WTC11 (cell line): ENCODE measurements at regions not wholly inside any gene's neighbourhood (a gene's known extent, or its start where the extent isn't known, plus 50 kb on each side); places are given as distances from the start of the nearest gene placed in this dataset.

Experiments
- ATAC-seq: fragments of 200-7000 bp; cut with Tn5 transposase; 2 replicates; pipeline ENCODE4 v1.10.0; 2021; ENCODE audit warnings: mild to moderate bottlenecking, moderate library complexity
- CTCF ChIA-PET: fragments of 300-600 bp; sonication (Branson Sonifier 250); formaldehyde crosslinking; loops from one replicate; lab custom pipeline; 2021; ENCODE audit warnings: antibody characterized with exemption; lab: Charles Lee
- POLR2A ChIA-PET: fragments of 350-600 bp; sonication (Branson Sonifier 250); formaldehyde crosslinking; loops from one replicate; lab custom pipeline; 2021; ENCODE audit warnings: antibody characterized with exemption; lab: Charles Lee
- DNase-seq: peaks from one replicate; pipeline ENCODE4 v3.0.0; 2021; ENCODE audit warnings: low spot score
- H3K27ac Mint-ChIP-seq: 2 replicates; pipeline ENCODE4 v1.8.0; 2021; ENCODE audit warnings: mixed read lengths
- H3K27me3 Mint-ChIP-seq: 2 replicates; pipeline ENCODE4 v1.8.0; 2021; ENCODE audit warnings: low read depth, mild to moderate bottlenecking, moderate library complexity, mixed read lengths
- H3K36me3 Mint-ChIP-seq: 2 replicates; pipeline ENCODE4 v1.8.0; 2021; ENCODE audit warnings: mixed read lengths
- H3K4me1 Mint-ChIP-seq: 2 replicates; pipeline ENCODE4 v1.8.0; 2022; ENCODE audit warnings: mixed read lengths
- H3K4me3 Mint-ChIP-seq: 2 replicates; pipeline ENCODE4 v1.8.0; 2021; ENCODE audit warnings: mild to moderate bottlenecking, moderate library complexity, mixed read lengths
- H3K9me3 Mint-ChIP-seq: 2 replicates; pipeline ENCODE4 v1.8.0; 2021; ENCODE audit warnings: mixed read lengths
- ESRRA ChIP-seq: sonication (generic); formaldehyde crosslinking; IDR thresholded peaks from 2 replicates; pipeline ENCODE4 v1.8.1; 2022; ENCODE audit warnings: mild to moderate bottlenecking, missing genetic modification reagents, borderline replicate concordance
- GABPB1 ChIP-seq: sonication (generic); formaldehyde crosslinking; IDR thresholded peaks from 2 replicates; pipeline ENCODE4 v1.8.1; 2023; ENCODE audit warnings: mild to moderate bottlenecking, missing genetic modification reagents
- HMGA2 ChIP-seq: fragments of 250-450 bp; sonication (Bioruptor Pico); IDR thresholded peaks from 2 replicates; pipeline ENCODE4 v1.4.0; 2021; ENCODE audit warnings: mild to moderate bottlenecking, moderate library complexity
- KAT7 ChIP-seq: sonication (generic); formaldehyde crosslinking; IDR thresholded peaks from 2 replicates; pipeline ENCODE4 v1.8.1; 2023; ENCODE audit warnings: missing genetic modification reagents, mild to moderate bottlenecking, borderline replicate concordance
- MXD4 ChIP-seq: fragments of 250-450 bp; sonication (Bioruptor Pico); IDR thresholded peaks from 2 replicates; pipeline ENCODE4 v1.8.0; 2021; ENCODE audit warnings: mild to moderate bottlenecking, moderate library complexity, borderline replicate concordance
- MYBL2 ChIP-seq: sonication (generic); formaldehyde crosslinking; IDR thresholded peaks from 2 replicates; pipeline ENCODE4 v1.8.1; 2023; ENCODE audit warnings: mild to moderate bottlenecking, moderate library complexity, missing genetic modification reagents
- NR2C2 ChIP-seq: sonication (generic); formaldehyde crosslinking; IDR thresholded peaks from 2 replicates; pipeline ENCODE4 v1.8.0; 2022; ENCODE audit warnings: mild to moderate bottlenecking, missing genetic modification reagents
- RELA ChIP-seq: sonication (generic); formaldehyde crosslinking; IDR thresholded peaks from 2 replicates; pipeline ENCODE4 v1.8.1; 2022; ENCODE audit warnings: missing genetic modification reagents, mild to moderate bottlenecking, borderline replicate concordance
- SP1 ChIP-seq: sonication (generic); formaldehyde crosslinking; conservative IDR thresholded peaks from 2 replicates; pipeline ENCODE4 v1.8.1; 2022; ENCODE audit warnings: missing genetic modification reagents
- TEAD4 ChIP-seq: sonication (generic); formaldehyde crosslinking; IDR thresholded peaks from 2 replicates; pipeline ENCODE4 v1.8.0; 2022; ENCODE audit warnings: mild to moderate bottlenecking, missing genetic modification reagents
- ZBTB21 ChIP-seq: sonication (generic); formaldehyde crosslinking; IDR thresholded peaks from 2 replicates; pipeline ENCODE4 v1.8.1; 2023; ENCODE audit warnings: mild to moderate bottlenecking, missing genetic modification reagents, borderline replicate concordance
- ZNF232 ChIP-seq: sonication (generic); formaldehyde crosslinking; IDR thresholded peaks from 2 replicates; pipeline ENCODE4 v1.8.0; 2022; ENCODE audit warnings: mild to moderate bottlenecking, missing genetic modification reagents
- ZNF416 ChIP-seq: fragments of 250-450 bp; sonication (Bioruptor Pico); IDR thresholded peaks from 2 replicates; pipeline ENCODE4 v1.9.0; 2021; ENCODE audit warnings: mild to moderate bottlenecking, inconsistent platforms
- TF ChIP-seq, protein P1 (sequence below): sonication (generic); formaldehyde crosslinking; IDR thresholded peaks from 2 replicates; pipeline ENCODE4 v1.8.0; 2023; ENCODE audit warnings: missing genetic modification reagents, mild to moderate bottlenecking, borderline replicate concordance
- TF ChIP-seq, protein P2 (sequence below): fragments of 250-450 bp; sonication (Bioruptor Pico); conservative IDR thresholded peaks from 2 replicates; pipeline ENCODE4 v1.9.0; 2021; ENCODE audit warnings: mild to moderate bottlenecking

DNA sequence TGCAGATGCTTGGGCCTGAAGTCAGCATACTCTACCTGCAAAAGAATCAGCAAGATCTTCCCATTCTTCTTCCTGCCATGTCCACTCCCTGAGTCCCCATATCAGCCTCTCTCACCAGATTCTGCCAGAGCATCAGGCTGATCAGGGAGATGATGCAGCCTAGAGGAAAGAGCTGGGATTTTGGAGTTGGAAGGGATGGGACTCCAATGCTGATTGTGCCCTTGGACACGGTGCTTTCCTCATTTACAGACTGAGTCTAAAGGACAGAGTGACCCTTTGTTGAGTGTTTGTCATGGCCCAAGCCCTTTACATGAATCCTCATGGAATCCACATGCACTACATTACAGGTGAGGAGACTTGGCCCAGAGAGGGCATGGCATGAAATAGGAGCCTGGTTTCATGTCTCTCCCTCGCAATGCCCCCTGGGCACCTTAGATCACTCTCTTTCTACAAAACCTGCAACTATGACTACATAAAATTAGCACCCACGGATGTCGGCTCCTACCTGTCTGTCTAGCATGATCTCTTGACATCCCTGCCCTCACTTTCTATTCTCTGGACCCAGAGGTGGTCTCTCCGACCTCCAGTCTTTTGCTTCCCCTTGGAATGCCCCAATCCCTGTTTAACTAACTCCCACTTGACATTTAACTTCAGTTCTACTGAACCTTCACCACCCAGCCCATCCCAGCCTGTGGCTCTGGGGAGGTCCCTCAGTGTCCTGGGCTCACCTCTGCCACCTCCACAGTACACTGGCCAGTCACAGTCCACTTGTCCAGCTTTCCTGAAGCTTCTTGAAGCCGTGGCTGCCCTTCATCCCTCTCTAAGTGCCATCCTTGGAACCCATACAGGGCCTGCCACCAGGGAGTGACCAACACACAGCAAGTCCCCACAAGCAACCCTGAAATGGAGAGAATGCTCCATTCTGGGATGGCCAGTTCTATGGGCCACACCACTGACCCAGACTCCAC lies 173.5 kb downstream of the ABHD5 start:
- Mint-ChIP-seq H3K27me3 (peaks cover 2% of the 10 kb centered on the region; the same call in 1 of the 2 replicates), H3K27ac (no peak overlapping the region), H3K9me3 (no peaks in the 10 kb centered on the region), H3K4me3 (no peak overlapping the region), H3K36me3 (no peaks in the 10 kb centered on the region)
- POLR2A ChIA-PET, result no interaction called here
- CTCF ChIA-PET, result interaction anchor here (1.5 to 2.4 kb wide), 2 partner anchors 9 to 26 kb away, joined by 3 to 15 read pairs; no protein-coding TSS in a partner anchor
- ATAC-seq (no peak), DNase-seq (no peak)
- no peak for TF ChIP-seq GABPB1 (CRISPR knock-in tag)
- no peak for TF ChIP-seq MYBL2
- TF ChIP-seq TEAD4 (CRISPR knock-in tag), result no peak
- TF ChIP-seq, all 79 proteins: peak for 0
- H3K4me1 Mint-ChIP-seq, result 0 out of 2 replicates have a peak, but pooled peaks cover 2% of the 10 kb centered on the region

DNA sequence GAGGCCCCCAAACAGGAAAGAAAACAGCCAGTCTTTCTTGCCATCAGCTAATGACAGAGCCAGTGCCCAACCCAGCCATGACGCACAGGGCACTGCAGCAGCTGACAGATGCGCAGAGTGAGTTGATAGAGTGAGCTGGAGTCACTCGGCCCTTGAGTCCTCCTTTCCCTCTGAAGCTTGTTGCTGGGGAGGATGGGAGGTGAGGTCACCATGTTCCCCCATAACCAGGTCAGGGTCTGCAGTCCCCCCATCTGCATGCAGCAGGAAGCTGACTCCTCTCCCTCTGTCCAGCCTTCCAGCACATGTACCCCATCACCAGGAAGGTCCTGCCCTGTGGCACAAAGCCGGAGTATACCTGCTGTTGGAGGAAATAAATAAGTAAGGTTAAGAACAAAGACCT lies 174.6 kb downstream of the ABHD5 start:
- Mint-ChIP-seq H3K27ac (no peak overlapping the region), H3K9me3 (no peaks in the 10 kb centered on the region), H3K36me3 (no peaks in the 10 kb centered on the region), H3K27me3 (peaks cover 2% of the 10 kb centered on the region; the same call in 1 of the 2 replicates), H3K4me3 (no peak overlapping the region), H3K4me1 (peaks cover 8% of the 10 kb centered on the region)
- ChIA-PET POLR2A (no interaction called here), CTCF (interaction anchor here (0.6 to 2.4 kb wide), 3 partner anchors 10 to 27 kb away, joined by 3 to 15 read pairs (median 5); no protein-coding TSS in a partner anchor)
- DNase-seq, result no peak
- no peak for ATAC-seq
- TF ChIP-seq, protein P1, sequence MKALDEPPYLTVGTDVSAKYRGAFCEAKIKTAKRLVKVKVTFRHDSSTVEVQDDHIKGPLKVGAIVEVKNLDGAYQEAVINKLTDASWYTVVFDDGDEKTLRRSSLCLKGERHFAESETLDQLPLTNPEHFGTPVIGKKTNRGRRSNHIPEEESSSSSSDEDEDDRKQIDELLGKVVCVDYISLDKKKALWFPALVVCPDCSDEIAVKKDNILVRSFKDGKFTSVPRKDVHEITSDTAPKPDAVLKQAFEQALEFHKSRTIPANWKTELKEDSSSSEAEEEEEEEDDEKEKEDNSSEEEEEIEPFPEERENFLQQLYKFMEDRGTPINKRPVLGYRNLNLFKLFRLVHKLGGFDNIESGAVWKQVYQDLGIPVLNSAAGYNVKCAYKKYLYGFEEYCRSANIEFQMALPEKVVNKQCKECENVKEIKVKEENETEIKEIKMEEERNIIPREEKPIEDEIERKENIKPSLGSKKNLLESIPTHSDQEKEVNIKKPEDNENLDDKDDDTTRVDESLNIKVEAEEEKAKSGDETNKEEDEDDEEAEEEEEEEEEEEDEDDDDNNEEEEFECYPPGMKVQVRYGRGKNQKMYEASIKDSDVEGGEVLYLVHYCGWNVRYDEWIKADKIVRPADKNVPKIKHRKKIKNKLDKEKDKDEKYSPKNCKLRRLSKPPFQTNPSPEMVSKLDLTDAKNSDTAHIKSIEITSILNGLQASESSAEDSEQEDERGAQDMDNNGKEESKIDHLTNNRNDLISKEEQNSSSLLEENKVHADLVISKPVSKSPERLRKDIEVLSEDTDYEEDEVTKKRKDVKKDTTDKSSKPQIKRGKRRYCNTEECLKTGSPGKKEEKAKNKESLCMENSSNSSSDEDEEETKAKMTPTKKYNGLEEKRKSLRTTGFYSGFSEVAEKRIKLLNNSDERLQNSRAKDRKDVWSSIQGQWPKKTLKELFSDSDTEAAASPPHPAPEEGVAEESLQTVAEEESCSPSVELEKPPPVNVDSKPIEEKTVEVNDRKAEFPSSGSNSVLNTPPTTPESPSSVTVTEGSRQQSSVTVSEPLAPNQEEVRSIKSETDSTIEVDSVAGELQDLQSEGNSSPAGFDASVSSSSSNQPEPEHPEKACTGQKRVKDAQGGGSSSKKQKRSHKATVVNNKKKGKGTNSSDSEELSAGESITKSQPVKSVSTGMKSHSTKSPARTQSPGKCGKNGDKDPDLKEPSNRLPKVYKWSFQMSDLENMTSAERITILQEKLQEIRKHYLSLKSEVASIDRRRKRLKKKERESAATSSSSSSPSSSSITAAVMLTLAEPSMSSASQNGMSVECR (CRISPR knock-in tag), result no peak
- TF ChIP-seq RELA (CRISPR knock-in tag) (no peak), ZBTB21 (CRISPR knock-in tag) (no peak), GABPB1 (CRISPR knock-in tag) (no peak), SP1 (CRISPR knock-in tag) (no peak), MXD4 (no peak), NR2C2 (CRISPR knock-in tag) (no peak), KAT7 (no peak), ZNF416 (CRISPR knock-in tag) (no peak), ESRRA (CRISPR knock-in tag) (no peak), HMGA2 (CRISPR knock-in tag) (no peak), ZNF232 (no peak)
- TF ChIP-seq, protein P2, sequence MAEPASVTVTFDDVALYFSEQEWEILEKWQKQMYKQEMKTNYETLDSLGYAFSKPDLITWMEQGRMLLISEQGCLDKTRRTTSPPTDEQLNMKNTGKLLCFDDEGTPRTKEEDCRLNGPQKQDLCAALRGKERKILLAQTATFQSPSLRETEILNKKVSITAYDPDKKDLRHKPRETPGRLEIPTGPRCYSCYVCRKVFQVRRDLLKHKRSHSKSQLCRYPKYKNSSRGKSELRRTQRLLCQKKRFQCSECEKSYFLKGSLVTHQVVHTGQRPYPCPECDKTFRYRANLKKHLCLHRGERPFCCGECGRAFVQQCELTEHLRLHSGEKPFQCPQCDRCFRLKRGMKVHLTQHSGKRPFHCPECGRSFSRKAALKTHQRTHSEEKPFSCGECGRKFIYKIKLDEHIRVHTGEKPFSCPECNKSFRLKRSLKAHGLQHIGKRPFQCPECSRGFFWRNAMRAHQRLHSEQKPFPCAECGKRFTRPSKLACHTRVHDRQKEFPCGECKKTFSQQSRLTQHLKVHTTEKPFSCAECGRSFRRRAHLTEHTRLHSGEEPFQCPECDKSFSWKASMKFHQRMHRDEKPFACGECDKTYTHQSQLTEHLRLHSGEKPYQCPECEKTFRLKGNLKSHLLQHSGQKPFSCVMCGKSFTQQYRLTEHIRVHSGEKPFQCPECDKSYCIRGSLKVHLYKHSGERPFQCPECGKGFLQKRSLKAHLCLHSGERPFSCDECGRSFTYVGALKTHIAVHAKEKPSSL (CRISPR knock-in tag), result no peak
